NCI-H146 (cell line): ENCODE measurements at regions not wholly inside any gene's neighbourhood (a gene's known extent, or its start where the extent isn't known, plus 50 kb on each side); places are given as distances from the start of the nearest gene placed in this dataset.
"Not testable (repeated sequence)": the region's sequence is repeated elsewhere in the genome, so short reads cannot be mapped to it uniquely, and the experiment has no call there.

Source experiments
- DNase-seq: peaks from one replicate; lab custom pipeline; 2025; lab: John Stamatoyannopoulos, UW

DNA sequence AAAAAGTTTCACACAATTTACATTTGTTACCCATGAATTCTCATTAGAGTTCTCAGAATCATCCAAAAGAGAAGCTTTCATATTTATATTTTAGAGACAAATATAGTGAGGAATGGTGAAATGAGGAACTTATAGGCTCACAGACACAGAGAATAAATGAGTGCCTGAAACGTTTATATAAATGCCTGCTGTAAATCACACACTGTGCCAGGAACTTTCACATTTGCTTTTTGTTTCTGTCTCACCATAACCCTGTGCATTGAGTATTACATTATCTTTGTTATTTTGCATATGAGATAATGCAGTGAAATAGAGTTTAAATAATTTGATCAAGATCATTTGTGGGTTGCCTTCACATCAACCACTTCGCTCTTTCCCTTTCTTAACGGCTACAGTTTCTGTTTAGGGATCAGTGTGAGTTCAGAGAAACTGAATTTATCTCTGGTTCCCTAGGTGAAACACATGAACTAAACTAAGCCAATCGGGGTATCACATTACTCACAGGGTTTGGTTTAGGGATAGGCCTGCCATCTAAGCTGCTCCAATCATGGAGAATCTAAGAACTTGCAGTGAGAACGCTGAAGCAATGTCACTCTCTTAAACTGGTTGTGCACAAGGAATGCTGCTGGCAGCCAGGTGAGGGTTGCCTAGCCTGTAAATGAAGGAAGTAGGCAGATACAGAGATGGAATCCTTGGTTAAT is 1339.2 kb upstream of the TENM4 start:
- DNase-seq, result no peak

GRCh38 chr11:80778941-80779340 is 1338.1 kb upstream of the TENM4 start:
- DNase-seq, result no peak

GRCh38 chr11:80778432-80778831 is 1337.6 kb upstream of the TENM4 start:
- no peak for DNase-seq

- DNase-seq, result no peak
Measured at GRCh38 chr11:80773919-80774318, 1333.1 kb upstream of the TENM4 start.

DNA sequence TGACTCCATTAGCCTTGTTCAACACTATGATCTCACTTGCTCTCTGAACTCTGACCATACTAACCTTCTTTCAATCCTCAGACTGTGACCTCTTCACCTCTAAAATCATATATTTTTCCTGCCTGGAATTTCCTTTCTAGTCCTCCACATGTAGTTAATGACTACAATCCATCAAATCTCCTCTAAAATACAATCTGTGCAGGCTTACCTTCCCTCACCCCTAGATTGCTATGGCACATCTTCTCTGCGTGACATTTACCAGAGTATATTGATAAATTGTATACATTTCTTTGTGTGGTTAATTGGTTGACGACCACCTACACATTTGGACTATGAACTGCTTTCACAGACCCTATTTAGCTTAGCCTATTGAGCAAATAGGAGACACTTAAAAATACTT is 1330.2 kb upstream of the TENM4 start:
- no peak for DNase-seq

DNA sequence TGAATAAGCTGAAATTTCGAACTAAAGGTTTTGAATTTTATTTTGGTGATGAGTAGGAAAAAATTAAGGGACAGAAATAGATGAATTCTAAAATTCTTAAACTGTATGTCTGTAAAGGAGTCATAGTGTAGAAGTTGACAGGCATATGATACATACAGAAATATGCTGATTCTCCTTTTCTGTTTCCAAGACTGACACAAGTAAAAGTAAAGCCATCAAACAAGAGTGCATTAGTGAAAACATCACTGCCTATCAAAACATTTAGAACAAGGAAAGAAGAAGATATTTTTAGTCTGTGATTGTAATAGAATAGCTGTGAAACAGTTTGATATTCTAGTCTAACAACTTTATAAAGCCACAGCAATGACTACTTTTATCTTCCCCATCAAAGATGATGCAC is 1318.0 kb upstream of the TENM4 start:
- no peak for DNase-seq

DNA sequence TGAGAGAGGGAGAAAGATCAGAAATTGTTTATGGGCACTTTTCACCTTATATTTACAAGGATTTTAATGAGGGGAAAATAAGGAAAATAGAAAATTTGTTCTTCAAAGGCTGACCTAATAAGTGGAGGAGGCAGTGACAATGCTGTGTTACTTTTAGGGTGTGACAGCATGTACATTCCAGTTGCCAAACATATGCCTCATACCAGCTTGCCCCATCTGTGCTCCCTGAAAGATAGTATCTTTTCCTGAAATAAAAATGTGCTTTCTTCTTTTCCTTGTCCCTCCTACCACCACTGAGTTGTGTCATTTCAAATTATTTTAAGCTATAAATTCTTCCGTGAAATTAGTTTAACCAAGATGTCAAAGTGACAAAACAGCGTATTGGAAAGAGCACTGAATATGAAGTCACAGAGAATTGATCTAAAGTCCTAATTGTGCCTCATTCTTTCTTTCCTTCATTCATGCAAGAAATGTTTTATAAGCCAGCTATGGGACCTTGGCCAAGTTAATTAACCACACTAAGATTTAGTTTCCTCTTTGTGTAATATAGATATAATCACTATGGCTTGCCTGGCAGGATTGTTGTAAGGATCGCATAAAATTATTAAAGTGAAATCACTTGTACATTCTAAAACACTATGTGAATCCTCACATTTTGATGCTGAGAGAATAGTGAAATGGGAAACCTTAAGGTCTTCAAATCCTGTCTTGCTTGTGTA is 1307.5 kb upstream of the TENM4 start:
- DNase-seq, result no peak

DNA sequence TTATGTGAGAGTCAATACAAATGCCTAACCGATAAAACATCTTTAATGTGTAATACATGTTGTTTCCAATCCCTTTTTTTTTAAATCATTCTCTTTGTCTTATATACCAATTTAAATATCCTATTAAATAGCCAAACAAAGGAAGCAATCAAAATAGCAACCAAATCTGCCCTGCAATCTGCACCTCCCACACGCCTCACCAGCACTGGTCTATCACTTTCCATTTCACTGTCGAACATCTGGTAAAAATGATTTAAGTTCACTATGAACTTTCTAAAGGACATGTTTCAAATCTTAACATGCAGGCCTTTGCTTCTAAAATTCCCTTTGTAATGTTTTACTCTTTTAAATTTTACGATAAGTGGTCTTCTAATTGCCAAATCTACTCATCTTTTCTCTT is 1305.5 kb upstream of the TENM4 start:
- DNase-seq, result no peak

GRCh38 chr11:80745416-80745815 is 1304.6 kb upstream of the TENM4 start:
- DNase-seq, result no peak

DNA sequence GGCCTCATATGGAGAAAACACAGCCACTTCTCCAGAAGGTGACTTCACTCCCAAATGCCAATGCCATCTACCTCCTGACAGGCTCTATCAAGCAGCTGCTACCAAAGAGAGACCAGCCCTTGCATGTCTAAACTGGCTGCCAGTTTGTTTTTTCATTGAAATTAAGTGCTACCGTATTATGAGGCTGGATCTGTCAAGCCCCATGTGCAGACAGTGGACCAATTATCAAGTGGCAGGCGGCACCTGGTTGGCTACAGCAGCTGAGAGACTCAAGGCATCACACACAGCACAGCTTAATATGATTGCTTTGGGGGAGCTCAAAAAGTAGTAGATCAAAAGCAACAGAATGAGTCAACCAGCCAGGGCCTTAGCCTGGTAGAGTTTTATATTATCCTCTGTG is 1293.0 kb upstream of the TENM4 start:
- DNase-seq, result no peak

GRCh38 chr11:80733361-80733760 is 1292.5 kb upstream of the TENM4 start:
- DNase-seq, result no peak

- no peak for DNase-seq
Measured at GRCh38 chr11:80727315-80727714, 1286.5 kb upstream of the TENM4 start.

GRCh38 chr11:80726236-80726635 is 1285.4 kb upstream of the TENM4 start:
- no peak for DNase-seq

GRCh38 chr11:80724366-80724765 is 1283.5 kb upstream of the TENM4 start:
- no peak for DNase-seq

DNA sequence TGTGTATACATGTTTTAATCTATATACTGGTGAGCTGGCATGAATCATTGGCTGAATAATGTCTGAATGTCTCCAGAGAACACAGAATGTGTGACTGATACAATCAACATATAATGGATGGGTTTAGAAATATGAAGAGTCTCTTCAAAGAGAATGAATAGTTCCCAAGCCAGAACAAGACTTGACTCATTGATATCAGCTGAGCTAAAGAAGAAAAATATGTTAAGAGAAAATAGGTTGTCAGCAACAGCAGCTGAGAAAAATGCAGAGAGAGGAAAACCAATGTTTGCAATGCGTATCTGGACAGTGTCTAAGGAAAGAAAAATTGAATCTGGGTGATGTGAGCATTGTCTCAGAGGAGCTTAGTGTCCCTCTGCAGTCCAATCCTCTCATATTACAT is 1281.8 kb upstream of the TENM4 start:
- no peak for DNase-seq

- DNase-seq, result no peak
Measured at GRCh38 chr11:80720295-80720694, 1279.5 kb upstream of the TENM4 start.

DNA sequence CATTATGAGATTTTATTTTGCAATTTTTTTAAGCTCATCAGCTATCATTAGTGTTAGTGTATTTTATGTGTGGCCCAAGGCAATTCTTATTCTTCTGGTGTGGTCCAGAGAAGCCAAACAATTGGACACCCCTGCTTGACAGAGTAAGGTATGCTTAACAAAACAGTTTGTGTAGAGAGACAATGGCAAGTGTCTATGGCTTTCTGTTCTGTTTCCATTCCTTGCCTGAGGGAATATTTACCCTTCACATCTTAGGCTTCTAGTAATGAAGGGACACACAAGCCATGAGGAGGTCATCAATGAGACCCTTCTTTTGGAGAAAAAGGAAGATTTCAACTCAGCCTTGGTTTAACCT is 1278.4 kb upstream of the TENM4 start:
- no peak for DNase-seq

GRCh38 chr11:80718611-80719291 is 1277.9 kb upstream of the TENM4 start:
- no peak for DNase-seq

DNA sequence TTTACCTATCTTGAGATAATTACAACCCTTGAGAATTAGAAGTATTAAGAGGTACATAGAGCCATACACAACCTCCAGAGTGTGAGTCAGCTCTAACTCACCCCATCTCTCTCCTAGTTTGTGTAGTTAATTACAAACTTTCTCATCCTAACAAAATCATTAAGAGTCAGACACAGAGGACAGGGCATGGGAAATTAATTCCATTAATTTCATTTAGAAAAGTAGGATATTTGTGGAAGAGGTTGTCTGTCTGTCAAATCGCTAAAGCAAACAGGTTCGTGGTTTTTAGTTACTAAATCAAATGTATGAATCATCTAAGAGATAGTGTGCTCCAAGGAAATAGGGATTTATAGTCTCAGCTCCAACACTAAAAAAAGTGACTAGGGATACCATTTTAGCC is 1261.4 kb upstream of the TENM4 start:
- DNase-seq, result no peak

GRCh38 chr11:80700386-80700785 is 1259.6 kb upstream of the TENM4 start:
- DNase-seq, result no peak

GRCh38 chr11:80699406-80700177 is 1258.8 kb upstream of the TENM4 start:
- not testable (repeated sequence) for DNase-seq

DNA sequence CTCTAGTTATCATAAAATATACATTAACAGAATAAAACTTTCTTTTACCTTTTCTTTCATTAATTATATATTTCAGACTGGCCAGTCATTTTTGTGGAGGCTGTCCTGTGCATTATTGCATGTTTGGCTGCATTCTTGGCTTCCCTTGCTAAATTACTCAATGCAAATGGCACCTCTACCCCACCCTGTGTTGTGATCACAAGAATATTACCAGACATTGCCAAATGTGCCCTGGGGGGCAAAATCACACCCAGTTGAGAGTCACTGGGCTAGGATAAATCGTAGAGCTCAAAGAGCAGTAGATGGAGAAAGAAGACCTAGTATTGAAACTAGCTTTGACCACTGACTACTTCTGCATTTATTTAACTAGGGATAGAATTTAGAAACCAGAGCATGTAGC is 1257.8 kb upstream of the TENM4 start:
- no peak for DNase-seq

- no peak for DNase-seq
Measured at GRCh38 chr11:80694385-80694784, 1253.6 kb upstream of the TENM4 start.
